ENCODE measurements at regions not wholly inside any gene's neighbourhood (a gene's known extent, or its start where the extent isn't known, plus 50 kb on each side); places are given as distances from the start of the nearest gene placed in this dataset.

DNA sequence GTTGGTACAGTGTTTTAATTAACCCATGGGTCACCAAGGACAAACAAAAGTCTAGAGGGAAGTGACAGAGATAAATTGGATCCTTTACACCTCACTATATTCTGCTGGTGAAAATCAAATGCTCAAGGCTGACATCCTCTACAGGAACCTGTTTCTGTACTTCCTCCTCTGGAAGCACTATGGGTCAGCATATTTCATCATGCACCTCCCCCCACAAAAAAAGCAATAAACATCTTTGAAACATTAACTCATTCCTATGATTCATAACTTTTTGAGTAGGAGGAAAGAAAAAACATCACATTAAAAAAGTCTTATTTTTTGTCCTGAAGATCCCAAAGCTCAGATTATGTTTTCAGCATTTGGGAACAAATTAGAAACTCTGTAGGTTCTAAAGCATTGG is 588.3 kb upstream of the SGCG start:
- DNase-seq = no peak

DNA sequence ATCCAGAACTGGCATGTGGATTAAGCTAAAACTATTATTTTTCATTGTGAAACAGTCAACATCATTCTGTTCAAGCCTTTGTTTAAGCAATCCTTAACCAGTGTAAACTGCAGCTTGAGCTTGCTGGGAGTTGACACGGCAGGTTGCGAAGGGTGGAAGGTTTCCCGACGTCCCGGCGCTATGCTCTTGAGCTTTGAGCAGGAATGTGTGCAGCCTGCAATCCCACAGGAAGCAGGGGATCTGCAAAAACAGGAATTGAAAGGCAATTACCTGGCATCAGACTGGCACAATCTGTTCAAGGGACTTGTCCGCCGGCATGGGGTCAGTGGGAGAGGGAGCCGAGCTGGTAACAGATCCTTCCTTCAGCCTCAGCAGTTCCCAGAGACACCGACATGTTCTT is 586.7 kb upstream of the SGCG start:
- DNase-seq = no peak

DNA sequence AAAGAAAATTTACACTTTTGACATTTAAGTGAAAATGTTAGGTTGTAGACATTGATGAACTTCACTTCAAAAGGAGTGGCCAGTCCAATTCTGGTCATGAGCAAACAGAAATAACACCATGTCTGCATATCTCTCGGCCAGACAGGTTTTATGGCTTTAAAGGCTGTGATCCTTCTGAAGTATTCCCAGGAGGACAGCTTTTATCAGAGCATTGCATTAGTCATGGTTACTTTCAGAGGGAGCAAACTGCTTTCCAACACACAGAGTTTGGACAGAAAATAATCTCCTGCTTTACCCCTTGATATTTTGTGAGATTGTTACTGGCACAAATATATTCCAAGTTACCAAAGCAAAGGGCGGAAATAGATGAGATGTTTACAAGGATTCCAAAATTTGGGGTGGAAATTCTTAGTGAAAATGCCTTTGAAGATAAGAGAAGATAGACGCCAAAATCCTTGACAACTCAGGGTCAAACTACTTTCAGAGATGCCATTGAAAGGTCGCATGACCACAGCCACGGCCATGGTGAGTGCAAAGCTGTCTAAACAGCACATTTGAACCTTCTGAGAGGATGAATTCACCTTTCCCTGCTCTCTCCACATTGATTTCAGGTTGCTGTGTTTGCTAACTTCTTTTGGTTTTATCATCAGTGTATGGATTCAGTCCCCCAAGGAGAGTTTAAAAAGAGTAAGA is 584.5 kb upstream of the SGCG start:
- DNase-seq = no peak

DNA sequence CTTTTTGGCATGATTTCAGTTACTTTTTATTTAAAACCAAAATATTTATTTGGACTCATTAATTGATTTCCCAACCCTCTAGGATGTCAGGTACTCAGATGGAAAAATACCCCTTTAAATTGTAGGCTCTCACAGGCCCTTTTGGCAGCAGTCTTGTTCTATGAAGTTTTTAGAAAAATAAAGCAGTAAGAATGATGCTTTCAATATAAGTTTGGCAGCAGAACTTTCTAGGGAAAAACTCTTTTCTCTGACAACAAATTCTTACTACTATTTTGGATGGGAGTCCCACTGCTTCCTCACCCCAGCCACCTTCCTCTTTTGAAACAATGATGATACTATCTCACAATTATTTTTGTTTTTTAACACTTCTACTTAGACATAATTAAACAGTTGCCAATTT is 581.6 kb upstream of the SGCG start:
- DNase-seq = no peak

DNA sequence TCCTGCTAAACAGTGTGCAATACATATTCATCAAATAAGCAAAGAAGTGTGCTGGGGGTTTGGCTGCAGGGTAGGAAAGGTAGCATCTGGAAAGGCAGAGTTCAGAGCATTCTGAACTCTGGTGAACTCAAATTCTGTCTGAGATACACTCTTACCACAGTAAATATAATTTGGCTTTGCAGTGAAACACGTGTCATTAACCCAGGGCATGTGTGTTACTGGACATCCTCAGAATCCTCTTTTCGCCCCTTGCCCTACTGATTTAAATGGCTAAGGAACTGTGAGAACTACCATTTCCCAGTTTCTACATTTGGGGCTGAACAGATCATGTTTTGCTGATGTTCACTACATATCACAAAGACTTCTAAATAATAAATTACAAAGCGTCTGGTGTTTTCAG is 562.8 kb upstream of the SGCG start:
- DNase-seq = no peak

DNA sequence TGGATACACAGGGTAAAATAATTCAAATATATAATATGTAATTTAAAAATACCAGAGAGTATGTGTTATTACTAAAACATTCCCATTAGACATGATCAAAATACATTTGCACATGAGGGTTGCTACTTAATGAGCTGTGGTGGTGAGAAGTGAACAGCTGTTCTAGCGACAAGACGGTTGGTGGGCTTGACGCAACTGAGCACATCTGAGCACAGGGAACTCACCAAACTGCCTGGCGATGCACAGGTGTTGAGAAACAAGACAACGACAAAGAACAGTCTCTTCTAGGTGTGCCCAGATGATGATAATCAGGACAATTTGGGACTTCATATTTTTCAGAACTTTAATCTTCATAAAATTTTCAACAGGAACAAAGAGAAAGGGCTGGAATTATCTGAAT is 555.1 kb upstream of the SGCG start:
- DNase-seq = no peak

DNA sequence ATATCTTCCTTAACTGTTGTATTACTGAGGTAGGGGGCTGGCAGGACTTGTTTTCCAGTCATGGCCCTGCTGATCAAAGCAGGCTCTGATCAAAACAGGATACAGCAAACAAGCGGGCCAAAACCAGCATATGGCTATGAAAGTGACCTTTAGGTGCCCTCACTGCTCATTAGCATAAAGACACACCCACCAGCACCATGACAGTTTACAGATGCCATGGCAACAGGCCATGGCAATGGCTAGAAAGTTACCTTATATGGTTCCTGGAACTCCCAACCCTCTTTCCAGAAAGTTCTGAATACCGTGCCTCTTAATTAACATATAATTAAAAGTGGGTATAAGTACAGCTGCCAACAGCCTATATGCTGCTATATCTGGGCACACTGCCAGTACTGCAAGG is 551.4 kb upstream of the SGCG start:
- no peak for DNase-seq

DNA sequence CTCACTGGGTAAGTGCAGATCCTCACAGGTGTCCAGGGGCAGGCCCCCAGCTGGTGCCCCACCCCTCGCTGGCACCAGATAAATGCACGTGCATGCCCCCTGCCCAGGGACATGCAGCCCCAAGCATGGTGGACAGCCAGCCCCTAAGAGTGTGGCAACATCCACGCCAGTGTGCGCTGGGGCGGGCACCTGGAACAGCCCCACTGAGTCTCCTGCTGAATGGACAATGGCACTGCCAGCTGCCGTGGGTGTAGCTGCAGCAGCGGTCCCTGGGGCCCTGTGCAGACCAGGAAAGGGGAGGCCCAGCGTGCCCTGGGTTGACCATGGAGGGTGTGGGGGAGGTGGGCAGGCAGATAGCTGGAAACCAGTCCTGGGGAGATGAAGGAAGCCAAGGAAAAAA is 538.7 kb upstream of the SGCG start:
- DNase-seq = no peak

DNA sequence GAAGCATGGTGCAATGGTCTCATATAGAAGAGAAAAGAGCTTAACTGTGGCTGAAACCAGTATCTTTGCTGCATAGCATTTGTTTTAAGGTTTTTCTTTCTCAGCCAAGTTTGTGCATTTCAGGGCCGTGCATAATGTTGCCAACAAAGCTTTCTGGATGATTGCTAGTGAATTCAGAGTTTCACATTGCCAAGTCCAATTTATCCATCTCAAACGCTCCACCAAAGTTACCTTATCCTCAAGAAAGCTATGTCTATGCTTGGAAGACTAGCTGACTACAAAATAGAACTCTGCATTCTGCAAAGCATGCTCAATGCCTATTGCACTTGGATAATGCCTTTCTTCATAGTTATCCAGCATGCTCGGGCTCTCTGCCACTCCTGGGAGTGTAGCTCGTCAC is 535.8 kb upstream of the SGCG start:
- DNase-seq = no peak

DNA sequence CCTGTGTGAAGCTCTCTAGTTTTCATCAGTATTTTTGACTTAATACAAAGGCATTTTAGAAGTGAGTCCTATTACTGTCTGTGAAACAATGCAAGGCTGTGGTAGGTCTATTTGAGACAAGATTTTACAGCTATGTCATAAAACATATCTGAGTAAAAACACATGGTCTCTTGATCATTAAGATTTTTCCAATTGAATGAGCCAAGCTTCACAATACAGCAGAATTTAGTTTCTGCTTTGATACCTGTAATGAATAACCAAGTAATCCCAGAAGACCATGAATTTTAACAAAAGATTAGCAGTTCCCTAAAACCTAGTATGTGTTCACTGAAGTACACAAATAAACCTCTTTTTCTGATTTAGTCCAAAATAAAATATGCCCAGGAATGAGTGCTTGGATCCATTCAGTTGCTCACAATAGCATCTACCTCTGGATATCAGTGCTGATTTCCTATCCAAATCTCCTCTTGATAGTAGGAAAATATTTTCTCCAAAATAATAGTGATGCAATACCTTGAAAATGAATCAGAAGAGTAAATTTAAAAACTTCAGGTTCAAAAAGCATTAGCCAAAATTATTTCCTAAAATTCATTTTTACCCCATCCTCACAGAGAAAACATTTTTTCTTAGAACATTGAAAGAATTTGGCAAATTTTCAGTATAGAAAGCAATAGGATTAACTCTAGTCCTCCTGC is 533.5 kb upstream of the SGCG start:
- DNase-seq = no peak

DNA sequence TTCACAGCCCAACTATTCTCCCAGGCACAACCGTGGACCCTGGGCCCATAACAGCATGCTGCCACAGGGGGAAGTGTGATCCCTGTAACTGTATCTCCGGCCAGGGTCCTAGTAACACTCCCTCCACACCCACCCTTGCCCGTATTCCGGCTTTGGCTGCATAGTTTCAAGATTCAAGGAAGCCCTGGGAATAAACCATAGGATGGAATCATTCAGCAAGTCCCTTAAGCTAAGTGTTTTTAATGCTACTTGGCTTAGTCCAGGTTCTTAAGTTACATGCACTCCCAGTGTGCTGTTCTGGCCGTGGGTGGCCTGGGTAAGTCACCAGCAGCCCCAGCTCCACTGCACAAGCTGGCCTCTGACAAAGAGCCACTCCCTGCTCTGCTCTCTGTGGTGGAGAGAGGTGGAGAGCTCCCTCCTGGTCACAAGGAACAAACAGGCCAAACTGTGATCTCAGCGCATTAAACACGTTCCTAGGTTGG is 532.4 kb upstream of the SGCG start:
- no peak for DNase-seq

DNA sequence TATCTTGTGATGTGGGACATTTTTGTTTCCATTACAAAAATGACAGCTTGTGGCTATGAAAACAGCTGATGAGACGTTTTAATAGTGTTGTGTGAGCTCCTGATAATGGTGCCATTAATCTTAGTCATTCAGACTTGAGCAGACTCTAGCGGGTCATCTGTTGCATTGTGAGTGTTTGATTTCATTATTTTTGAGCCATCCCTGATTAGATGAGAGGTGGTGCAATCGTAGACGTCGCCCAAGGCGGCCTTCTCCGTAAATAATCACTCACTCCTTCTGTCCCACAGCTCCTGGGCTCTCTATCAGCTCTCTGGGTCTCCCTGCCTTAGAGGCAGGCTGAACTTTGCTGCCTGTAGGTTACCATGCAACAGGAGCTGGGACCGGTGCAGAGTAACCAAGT is 528.0 kb upstream of the SGCG start:
- DNase-seq = no peak

DNA sequence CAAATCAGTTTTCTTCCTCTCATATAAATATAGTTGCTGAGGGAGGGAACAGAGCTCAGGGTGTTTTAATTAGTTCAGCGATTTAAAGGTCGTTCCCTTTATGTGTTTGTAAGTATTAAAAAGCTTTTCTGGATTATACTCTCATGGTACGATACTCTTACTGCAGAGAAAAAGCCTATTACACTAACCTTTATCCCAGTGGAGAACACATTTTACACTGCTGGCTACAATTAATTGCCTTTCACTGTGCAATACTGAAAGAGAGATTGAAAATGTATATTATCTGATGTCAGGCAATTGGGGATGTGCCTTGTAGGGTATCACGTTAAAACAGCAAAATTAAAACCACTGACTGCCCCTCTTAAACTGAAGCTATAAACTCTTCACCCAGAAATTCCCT is 526.9 kb upstream of the SGCG start:
- no peak for DNase-seq

DNA sequence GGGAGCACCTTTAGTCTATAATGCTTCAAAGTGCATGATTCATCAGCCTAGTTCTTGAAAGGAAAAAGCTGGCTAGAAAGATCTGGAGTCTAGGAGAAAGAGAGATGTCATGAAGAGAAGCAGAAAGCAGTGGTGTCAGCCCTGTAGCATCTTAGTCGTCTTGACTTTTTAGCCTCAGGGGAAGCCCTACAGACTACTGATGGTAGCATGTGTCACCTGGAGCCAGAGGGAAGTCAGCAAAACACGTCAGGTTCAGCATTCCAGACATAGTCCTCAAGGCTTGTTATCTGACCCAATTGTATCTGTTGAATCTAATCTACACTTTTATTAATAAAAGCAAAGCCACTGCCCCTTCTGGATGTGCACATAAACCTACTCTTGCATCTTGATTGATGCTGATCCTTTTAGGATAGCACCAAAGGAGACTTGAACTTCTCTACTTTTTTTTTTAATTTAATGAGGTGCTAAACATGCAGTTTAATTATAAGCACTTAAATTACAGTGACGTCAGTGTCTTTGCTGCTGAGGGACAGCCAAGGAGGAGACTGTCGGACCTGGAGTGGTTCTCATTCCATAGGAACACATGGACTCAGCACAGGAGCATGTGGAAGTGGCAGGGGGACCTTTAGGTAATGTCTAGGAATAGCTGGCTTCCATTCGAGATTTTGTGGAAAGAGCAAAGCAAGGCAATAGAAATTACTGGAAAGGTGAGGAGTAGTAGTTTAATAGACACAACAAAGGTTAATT is 525.5 kb upstream of the SGCG start:
- no peak for DNase-seq

DNA sequence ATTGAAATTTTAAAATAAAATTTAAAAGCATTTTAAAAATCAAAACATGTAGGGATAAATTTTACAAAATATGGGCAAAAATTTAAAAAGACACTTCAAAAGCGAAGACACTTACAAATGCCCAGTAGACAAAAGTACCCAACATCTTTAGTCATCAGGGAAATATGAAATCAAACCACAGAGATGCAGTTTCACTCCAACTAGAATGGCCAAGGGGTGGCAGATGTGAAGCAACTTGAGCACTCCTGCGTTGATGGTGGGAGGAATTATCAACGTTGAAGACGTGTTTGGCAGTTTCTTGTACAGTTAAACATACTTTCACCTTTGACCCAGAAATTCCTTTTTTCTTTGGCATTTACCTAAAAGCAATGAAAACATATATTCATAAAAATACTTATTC is 518.0 kb upstream of the SGCG start:
- no peak for DNase-seq

DNA sequence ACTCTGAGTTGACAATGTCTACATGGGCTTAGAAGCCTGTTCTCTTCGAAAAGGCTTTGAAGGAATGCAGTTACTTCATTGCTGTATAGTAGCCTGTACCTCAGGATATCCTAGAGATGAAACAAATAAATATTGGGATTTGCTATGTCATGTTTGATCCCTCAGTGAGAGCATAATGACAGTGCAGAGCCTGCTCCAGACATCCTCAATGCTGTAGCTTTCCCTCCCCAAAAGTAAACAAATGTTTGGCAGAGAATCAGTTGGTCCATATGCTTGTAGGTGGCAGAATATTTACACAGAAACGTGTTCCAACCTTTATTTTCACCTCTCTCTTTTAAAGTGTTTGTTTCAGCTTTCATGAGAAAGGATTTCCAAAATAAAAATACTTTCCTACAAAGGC is 515.3 kb upstream of the SGCG start:
- DNase-seq = no peak

DNA sequence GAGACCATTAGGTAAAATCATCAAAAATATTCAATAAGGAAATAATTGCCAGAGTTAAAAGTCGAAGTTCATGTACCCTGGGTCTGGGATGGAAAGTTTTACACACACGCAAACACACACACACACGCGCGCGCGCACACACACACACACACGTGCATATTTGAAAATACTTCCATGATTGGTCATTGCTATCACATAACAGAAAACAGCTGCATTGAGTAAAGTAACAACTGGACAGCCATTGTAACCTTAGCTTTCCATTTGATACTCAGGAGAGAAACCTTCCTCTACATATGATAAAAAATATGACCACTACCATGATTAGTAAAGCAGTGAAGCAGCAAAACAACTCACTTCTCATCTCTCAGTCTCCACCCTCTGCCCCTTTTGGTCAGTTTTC is 490.0 kb upstream of the SGCG start:
- DNase-seq = no peak

DNA sequence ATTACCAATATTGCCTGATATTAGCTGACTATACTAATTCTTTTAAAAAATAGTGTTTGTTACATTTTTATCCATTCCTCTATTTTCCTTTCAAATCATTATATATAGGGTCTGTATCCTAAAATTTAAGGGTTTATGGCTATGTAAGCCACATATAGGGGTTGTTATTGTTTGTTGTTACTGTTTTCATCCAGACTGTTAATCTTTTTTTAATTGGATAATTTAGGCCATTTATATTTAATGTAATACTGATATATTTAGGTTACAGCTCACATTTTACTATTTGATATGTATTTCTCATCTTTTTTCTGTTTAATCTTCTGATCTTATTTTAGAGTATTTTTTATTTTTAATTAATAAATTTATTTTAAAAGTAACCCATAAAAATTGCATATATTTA is 487.1 kb upstream of the SGCG start:
- DNase-seq = no peak

DNA sequence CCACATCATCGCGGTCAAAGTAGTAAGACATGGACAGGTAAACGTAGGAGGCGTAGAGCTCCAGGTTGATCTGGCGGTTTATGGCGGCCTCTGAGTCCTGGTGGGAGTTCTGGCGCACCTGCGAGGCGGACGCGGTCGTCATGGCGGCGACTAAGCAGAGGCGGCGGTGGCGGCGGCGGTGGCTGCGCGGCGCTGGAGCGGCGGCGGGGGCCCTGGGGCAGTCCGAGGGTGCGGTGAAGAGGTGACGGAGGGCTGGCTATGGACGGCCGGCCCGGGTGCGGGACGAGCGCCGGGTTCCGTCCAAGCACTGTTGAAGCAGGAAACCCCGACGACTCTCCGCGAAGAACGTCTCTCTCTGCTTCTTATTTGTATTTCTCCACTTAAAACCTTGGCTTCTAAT is 484.3 kb upstream of the SGCG start:
- no peak for DNase-seq

DNA sequence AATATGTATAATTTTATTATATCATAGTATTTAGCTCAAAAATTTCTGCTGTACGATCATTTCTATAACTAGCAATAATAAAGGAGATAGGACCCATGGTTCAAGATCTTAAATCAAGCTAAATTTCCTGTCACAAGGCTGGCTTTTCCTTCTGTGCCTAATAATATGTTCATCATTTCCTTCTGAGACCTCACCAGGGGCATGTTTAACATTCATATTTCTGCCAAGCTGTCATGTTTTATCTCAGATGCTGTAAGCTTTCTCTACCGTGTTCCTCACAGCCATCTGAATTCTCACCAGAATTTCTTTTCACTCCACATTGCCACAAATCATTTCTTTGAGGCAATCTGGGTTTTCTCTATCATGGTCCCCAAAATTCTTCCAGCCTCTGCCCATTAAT is 482.3 kb upstream of the SGCG start:
- DNase-seq = no peak

DNA sequence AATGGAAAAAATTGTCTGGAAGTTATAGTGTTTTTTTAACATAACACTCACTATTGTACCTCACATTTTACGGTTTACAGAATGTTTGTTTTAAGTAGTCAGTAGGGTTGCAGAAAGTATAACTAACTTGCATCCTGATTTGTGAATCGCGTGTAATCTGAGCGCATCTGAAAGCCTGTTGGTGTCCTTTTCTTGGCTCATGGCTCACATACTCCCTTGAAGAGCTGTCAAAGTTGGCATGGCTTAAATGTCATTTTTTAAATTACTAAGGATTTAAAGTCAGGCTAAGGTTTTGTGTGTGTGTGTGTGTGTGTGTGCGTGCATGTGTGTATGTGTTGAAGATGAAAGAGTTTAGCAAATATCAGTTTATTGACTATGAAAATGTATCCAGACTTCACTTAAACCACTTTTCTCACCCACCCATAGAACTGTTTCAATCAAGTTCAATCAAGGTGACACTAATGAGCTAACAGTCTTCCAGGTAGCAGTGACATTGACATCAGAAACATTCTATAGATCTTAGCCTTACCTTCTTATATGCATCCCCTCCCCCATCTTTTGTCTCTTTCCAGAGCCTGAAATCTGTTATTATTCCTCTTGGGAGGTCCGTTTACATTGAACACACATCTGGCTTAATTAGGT is 480.4 kb upstream of the SGCG start:
- no peak for DNase-seq

DNA sequence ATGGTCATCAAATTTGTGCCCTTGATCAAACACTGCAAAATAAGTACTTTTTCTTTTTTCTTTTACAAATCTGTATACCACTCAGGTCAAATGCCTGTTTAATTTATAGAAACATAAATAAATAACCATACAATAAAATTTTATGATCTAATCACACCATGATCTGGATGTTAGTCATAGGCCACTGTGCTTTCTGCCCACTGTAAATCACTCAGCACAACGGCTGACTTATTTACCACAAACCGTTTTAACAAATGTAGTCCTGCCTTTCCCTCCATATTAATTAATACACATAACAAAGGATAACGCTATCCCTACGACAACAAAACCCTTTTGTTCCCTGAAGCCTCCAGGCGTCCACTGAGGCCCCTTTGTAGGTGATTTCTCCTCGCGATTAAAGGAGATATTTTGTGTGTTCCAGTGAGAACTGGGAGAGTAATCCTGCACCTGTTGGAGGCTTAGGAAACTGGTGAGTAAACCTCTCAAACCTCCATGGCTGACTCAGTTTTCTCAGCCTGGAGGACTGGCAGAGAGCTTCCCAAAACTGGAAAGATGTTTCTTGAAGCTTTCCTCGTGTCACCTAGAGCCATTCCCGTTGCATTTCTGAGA is 477.1 kb upstream of the SGCG start:
- no peak for DNase-seq

DNA sequence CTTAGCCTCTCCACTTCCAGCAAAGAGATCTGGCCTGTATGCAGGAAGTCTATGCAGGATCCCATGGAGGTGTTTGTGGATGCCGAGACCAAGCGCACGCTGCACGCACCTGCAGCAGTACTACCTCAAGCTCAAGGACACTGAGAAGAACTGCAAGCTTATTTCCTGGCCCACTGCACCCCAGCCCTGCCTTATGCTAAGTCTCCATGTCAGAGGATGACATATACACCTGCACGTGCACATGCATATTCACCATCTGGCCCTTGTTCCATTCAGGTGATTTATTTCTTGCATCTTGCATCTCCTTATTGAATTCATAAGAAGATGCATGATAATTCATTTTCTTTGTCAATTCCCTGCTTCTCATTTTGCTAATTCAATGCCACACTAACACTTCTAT is 472.8 kb upstream of the SGCG start:
- no peak for DNase-seq

Measured in effector CD8-positive, alpha-beta T cell (primary cell).